Osteoblast (primary cell): ENCODE measurements at regions not wholly inside any gene's neighbourhood (a gene's known extent, or its start where the extent isn't known, plus 50 kb on each side); places are given as distances from the start of the nearest gene placed in this dataset.

ENCODE experiments used
- DNase-seq: peaks from one replicate; pipeline ENCODE4 v3.0.0; 2011; ENCODE audit warnings: low spot score, mixed read lengths; ENCODE audit not compliant: insufficient read length; ENCODE audit errors: missing footprints
- H2AFZ ChIP-seq: 2 replicates; pipeline ENCODE4 v1.6.0; 2011; ENCODE audit warnings: mild to moderate bottlenecking, low read length
- H3K27ac ChIP-seq: 2 replicates; pipeline ENCODE4 v1.5.1; 2011; ENCODE audit warnings: mild to moderate bottlenecking, low read depth, low read length, moderate library complexity
- H3K27me3 ChIP-seq: 2 replicates; pipeline ENCODE4 v1.6.0; 2012; ENCODE audit warnings: mild to moderate bottlenecking, control low read depth, inconsistent platforms, low read length, moderate library complexity; ENCODE audit not compliant: insufficient read depth
- H3K36me3 ChIP-seq: 2 replicates; pipeline ENCODE4 v1.5.1; 2011; ENCODE audit warnings: mild to moderate bottlenecking, low read length, control low read depth, moderate library complexity; ENCODE audit not compliant: insufficient read depth
- H3K4me1 ChIP-seq: 2 replicates; pipeline ENCODE4 v1.5.1; 2011; ENCODE audit warnings: mild to moderate bottlenecking, low read length, control low read depth, moderate library complexity; ENCODE audit not compliant: insufficient read depth
- H3K4me2 ChIP-seq: 2 replicates; pipeline ENCODE4 v1.6.0; 2011; ENCODE audit warnings: mild to moderate bottlenecking, low read length; ENCODE audit not compliant: insufficient read depth
- H3K4me3 ChIP-seq: fragments of 200-600 bp; sonication (generic); 3 replicates; pipeline ENCODE4 v1.5.1; 2012; ENCODE audit warnings: mild to moderate bottlenecking, low read length, inconsistent platforms; ENCODE audit not compliant: insufficient read depth
- H3K79me2 ChIP-seq: 2 replicates; pipeline ENCODE4 v1.6.0; 2012; ENCODE audit warnings: mild to moderate bottlenecking, low read length, control low read depth, inconsistent platforms; ENCODE audit not compliant: insufficient read depth
- H3K9me3 ChIP-seq: 2 replicates; pipeline ENCODE4 v1.5.1; 2011; ENCODE audit warnings: low read depth, low read length, control low read depth
- H4K20me1 ChIP-seq: 2 replicates; pipeline ENCODE4 v1.6.0; 2012; ENCODE audit warnings: mild to moderate bottlenecking, low read length, control low read depth; ENCODE audit not compliant: insufficient read depth
- CTCF ChIP-seq: IDR thresholded peaks from 2 replicates; pipeline ENCODE4 v1.5.1; 2011; ENCODE audit warnings: mild to moderate bottlenecking, low read depth, low read length, moderate library complexity; ENCODE audit errors: extremely low read depth

- Histone ChIP-seq H3K36me3 (no peaks in the 10 kb centered on the region), H4K20me1 (no peaks in the 10 kb centered on the region), H3K9me3 (no peaks in the 10 kb centered on the region), H3K4me2 (no peak overlapping the region), H3K27me3 (no peaks in the 10 kb centered on the region), H3K4me3 (no peak overlapping the region), H3K79me2 (no peaks in the 10 kb centered on the region), H3K27ac (no peak overlapping the region), H3K4me1 (peaks cover 7% of the 10 kb centered on the region), H2AFZ (no peak overlapping the region)
- DNase-seq, result no peak
- TF ChIP-seq CTCF, result peak; percentile 25
These were observed 62.2 kb downstream of the BOD1 start for GRCh38 chr5:173554038-173554955.

GRCh38 chr5:173550641-173551040 is 65.8 kb downstream of the BOD1 start:
- DNase-seq, result no peak
- Histone ChIP-seq H3K27ac (no peak overlapping the region), H2AFZ (no peak overlapping the region), H4K20me1 (no peaks in the 10 kb centered on the region), H3K4me1 (peaks cover 13% of the 10 kb centered on the region), H3K4me3 (no peak overlapping the region), H3K4me2 (no peak overlapping the region), H3K9me3 (no peaks in the 10 kb centered on the region), H3K79me2 (no peaks in the 10 kb centered on the region), H3K27me3 (no peaks in the 10 kb centered on the region), H3K36me3 (no peaks in the 10 kb centered on the region)
- TF ChIP-seq CTCF, result no peak

DNA sequence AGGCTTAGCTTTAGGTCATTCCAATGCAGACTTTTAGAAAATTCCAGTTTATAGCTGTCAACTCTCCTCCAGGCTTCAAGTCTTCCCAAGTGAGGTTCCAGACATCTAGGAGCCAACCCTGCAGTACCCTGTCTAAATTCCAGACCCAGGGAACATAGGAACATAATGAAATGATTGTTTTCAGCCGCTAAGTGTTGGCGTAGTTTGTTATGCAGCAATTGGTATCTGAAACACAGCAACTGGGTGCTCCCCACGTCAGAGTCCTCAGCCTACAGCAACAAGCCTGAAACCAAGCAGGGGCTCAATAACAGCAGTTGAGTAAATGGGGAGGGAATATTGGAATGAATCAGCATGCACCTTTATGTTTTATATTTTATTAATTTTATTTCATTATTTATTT is 66.8 kb downstream of the BOD1 start:
- Histone ChIP-seq H3K27ac (no peak overlapping the region), H3K4me3 (no peak overlapping the region), H3K27me3 (no peaks in the 10 kb centered on the region), H2AFZ (no peak overlapping the region), H3K36me3 (no peaks in the 10 kb centered on the region), H3K9me3 (no peaks in the 10 kb centered on the region), H3K79me2 (no peaks in the 10 kb centered on the region), H3K4me1 (peaks cover 13% of the 10 kb centered on the region), H4K20me1 (no peaks in the 10 kb centered on the region), H3K4me2 (no peak overlapping the region)
- DNase-seq, result no peak
- TF ChIP-seq CTCF, result no peak

GRCh38 chr5:173547579-173547978 is 68.9 kb downstream of the BOD1 start:
- Histone ChIP-seq H3K4me3 (no peak overlapping the region), H3K9me3 (no peaks in the 10 kb centered on the region), H3K79me2 (no peaks in the 10 kb centered on the region), H3K4me1 (peaks cover 6% of the 10 kb centered on the region), H3K36me3 (no peaks in the 10 kb centered on the region), H3K27ac (no peak overlapping the region), H3K4me2 (no peak overlapping the region), H3K27me3 (no peaks in the 10 kb centered on the region), H4K20me1 (no peaks in the 10 kb centered on the region), H2AFZ (peak overlapping the region; percentile 26)
- peak; percentile 92 for DNase-seq
- TF ChIP-seq CTCF, result no peak
